Liver (tissue), 8 donors: ENCODE measurements at regions not wholly inside any gene's neighbourhood (a gene's known extent, or its start where the extent isn't known, plus 50 kb on each side); places are given as distances from the start of the nearest gene placed in this dataset.

Source experiments
- DNase-seq: peaks from one replicate; pipeline ENCODE4 v3.0.0-alpha.2; 2017; ENCODE audit warnings: low spot score
- H3K27ac ChIP-seq, 2 donors: one replicate each; pipeline ENCODE4 v1.7.0; 2013; ENCODE audit warnings: inconsistent platforms in 2 of 2, low read length in 2 of 2, control low read depth in 1 of 2, low read depth in 1 of 2, mild to moderate bottlenecking in 1 of 2
- H3K27me3 ChIP-seq, 4 donors: one replicate each; pipeline versions ENCODE4 v1.6.1 to v1.7.0; 2013; ENCODE audit warnings: low read length in 3 of 4, inconsistent platforms in 1 of 4, mild to moderate bottlenecking in 1 of 4, moderate library complexity in 1 of 4; ENCODE audit not compliant: control insufficient read depth in 4 of 4, insufficient read depth in 4 of 4
- H3K36me3 ChIP-seq, 4 donors: one replicate each; pipeline versions ENCODE4 v1.6.1 to v1.7.0; 2013; ENCODE audit warnings: low read length in 3 of 4, mild to moderate bottlenecking in 3 of 4, low read depth in 1 of 4, moderate library complexity in 1 of 4; ENCODE audit not compliant: control insufficient read depth in 4 of 4, insufficient read depth in 3 of 4
- H3K4me1 ChIP-seq, 4 donors: one replicate each; pipeline versions ENCODE4 v1.6.1 to v1.7.0; 2013; ENCODE audit warnings: low read length in 3 of 4, mild to moderate bottlenecking in 3 of 4, moderate library complexity in 1 of 4; ENCODE audit not compliant: control insufficient read depth in 4 of 4, insufficient read depth in 4 of 4
- H3K4me3 ChIP-seq, 3 donors: one replicate each; pipeline versions ENCODE4 v1.6.1 to v1.7.0; 2013; ENCODE audit warnings: low read length in 3 of 3, control low read depth in 1 of 3, low read depth in 1 of 3, mild to moderate bottlenecking in 1 of 3
- H3K9ac ChIP-seq, 2 donors: one replicate each; pipeline ENCODE4 v1.7.0; 2013; ENCODE audit warnings: low read length in 2 of 2, mild to moderate bottlenecking in 2 of 2, moderate library complexity in 2 of 2, control low read depth in 1 of 2, low read depth in 1 of 2
- H3K9me3 ChIP-seq, 4 donors: one replicate each; pipeline versions ENCODE4 v1.6.1 to v1.7.0; 2013; ENCODE audit warnings: low read length in 3 of 4; ENCODE audit not compliant: control insufficient read depth in 4 of 4
- ATF3 ChIP-seq: IDR thresholded peaks from 2 replicates; pipeline ENCODE4 v1.6.1; 2016; ENCODE audit warnings: antibody characterized with exemption
- CTCF ChIP-seq: fragments of 150-350 bp; IDR thresholded peaks from 2 replicates; pipeline ENCODE4 v1.5.1; 2017; ENCODE audit warnings: improper control_type of control experiment, low read depth, low read length; ENCODE audit not compliant: missing input control
- EGR1 ChIP-seq, 2 donors: IDR thresholded peaks; 2 replicates each; pipeline ENCODE4 v1.6.1; 2016 to 2018; ENCODE audit warnings: antibody characterized with exemption in 2 of 2, low read depth in 2 of 2
- FOXA1 ChIP-seq: IDR thresholded peaks from 2 replicates; pipeline ENCODE4 v1.6.1; 2016; ENCODE audit warnings: antibody characterized with exemption
- FOXA2 ChIP-seq: IDR thresholded peaks from 2 replicates; pipeline ENCODE4 v1.6.1; 2016; ENCODE audit warnings: antibody characterized with exemption
- GABPA ChIP-seq, 2 donors: IDR thresholded peaks in 1 of 2; conservative IDR thresholded peaks in 1 of 2; 2 replicates each; pipeline ENCODE4 v1.6.1; 2016; ENCODE audit warnings: antibody characterized with exemption in 2 of 2, mild to moderate bottlenecking in 1 of 2, moderate library complexity in 1 of 2
- HNF4A ChIP-seq, 2 donors: conservative IDR thresholded peaks; 2 replicates each; pipeline ENCODE4 v1.6.1; 2016; ENCODE audit warnings: antibody characterized with exemption in 2 of 2, mild to moderate bottlenecking in 2 of 2
- HNF4G ChIP-seq: IDR thresholded peaks from 2 replicates; pipeline ENCODE4 v1.6.1; 2016; ENCODE audit warnings: antibody characterized with exemption
- JUND ChIP-seq, 2 donors: IDR thresholded peaks; 2 replicates each; pipeline ENCODE4 v1.6.1; 2016; ENCODE audit warnings: antibody characterized with exemption in 2 of 2
- MAX ChIP-seq: IDR thresholded peaks from 2 replicates; pipeline ENCODE4 v1.6.1; 2016; ENCODE audit warnings: antibody characterized with exemption
- RAD21 ChIP-seq, 2 donors: IDR thresholded peaks; 2 replicates each; pipeline ENCODE4 v1.6.1; 2016; ENCODE audit warnings: antibody characterized with exemption in 2 of 2, mild to moderate bottlenecking in 2 of 2
- REST ChIP-seq: IDR thresholded peaks from 2 replicates; pipeline ENCODE4 v1.6.1; 2016; ENCODE audit warnings: antibody characterized with exemption, mild to moderate bottlenecking
- RXRA ChIP-seq, 2 donors: IDR thresholded peaks; 2 replicates each; pipeline ENCODE4 v1.6.1; 2017 to 2018; ENCODE audit warnings: antibody characterized with exemption in 2 of 2, mild to moderate bottlenecking in 1 of 2
- SP1 ChIP-seq: IDR thresholded peaks from 2 replicates; pipeline ENCODE4 v1.6.1; 2018; ENCODE audit warnings: antibody characterized with exemption, mild to moderate bottlenecking
- TAF1 ChIP-seq: conservative IDR thresholded peaks from 2 replicates; pipeline ENCODE4 v1.6.1; 2016; ENCODE audit warnings: antibody characterized with exemption, mild to moderate bottlenecking
- YY1 ChIP-seq: IDR thresholded peaks from 2 replicates; pipeline ENCODE4 v1.6.1; 2016; ENCODE audit warnings: antibody characterized with exemption, mild to moderate bottlenecking
- ZBTB33 ChIP-seq: IDR thresholded peaks from 2 replicates; pipeline ENCODE4 v1.6.1; 2016; ENCODE audit warnings: antibody characterized with exemption
- WGBS: extraction: QIAGEN DNeasy Blood & Tissue Kit; methylation state at CpG from one replicate; pipeline ENCODE4 v1.1.7; 2013; 5-methylcytosine and 5-hydroxymethylcytosine counted together
- donor health status: healthy.
- donor health status: healthy.
- donor health status: healthy.
- donor health status: healthy.
- donor health status: healthy.

GRCh38 chr3:127408022-127408683 lies 120.3 kb upstream of the PRR20G start:
- no peak overlapping the region for H3K27ac ChIP-seq
- no peaks in the 10 kb centered on the region for H3K4me1 ChIP-seq
- 87% methylated on average over 15 of the region's 15 CpGs for WGBS
- H3K4me3 ChIP-seq: no peak overlapping the region
- no peak overlapping the region for H3K9ac ChIP-seq
- H3K9me3 ChIP-seq: no peaks in the 10 kb centered on the region
- no peak for DNase-seq
- TF ChIP-seq TAF1 (no peak), FOXA2 (no peak), HNF4G (no peak), JUND (IDR thresholded peaks at IDR 0.05) (no peak), ATF3 (no peak), ZBTB33 (no peak), MAX (no peak), FOXA1 (no peak), EGR1 (IDR thresholded peaks at IDR 0.05; ENCODE audit: low read depth in 2 of 2) (no peak), HNF4A (conservative IDR thresholded peaks at IDR 0.05) (no peak), CTCF (no peak), RAD21 (IDR thresholded peaks at IDR 0.05) (no peak), YY1 (no peak)
- no peaks in the 10 kb centered on the region for H3K36me3 ChIP-seq
- H3K27me3 ChIP-seq: no peaks in the 10 kb centered on the region

GRCh38 chr3:127407026-127407939 lies 119.4 kb upstream of the PRR20G start:
- WGBS: 91% methylated on average over 13 of the region's 13 CpGs
- no peak overlapping the region for H3K9ac ChIP-seq
- no peaks in the 10 kb centered on the region for H3K9me3 ChIP-seq
- H3K27ac ChIP-seq: no peak overlapping the region
- no peak overlapping the region for H3K4me3 ChIP-seq
- H3K27me3 ChIP-seq: no peaks in the 10 kb centered on the region
- H3K36me3 ChIP-seq: no peaks in the 10 kb centered on the region
- H3K4me1 ChIP-seq: no peaks in the 10 kb centered on the region
- no peak for DNase-seq
- TF ChIP-seq FOXA2: no peak
- TF ChIP-seq RAD21 (IDR thresholded peaks at IDR 0.05): no peak
- no peak for TF ChIP-seq RXRA (IDR thresholded peaks at IDR 0.05)
- no peak for TF ChIP-seq TAF1
- TF ChIP-seq HNF4A (conservative IDR thresholded peaks at IDR 0.05): no peak
- TF ChIP-seq ZBTB33: no peak
- no peak for TF ChIP-seq JUND (IDR thresholded peaks at IDR 0.05)
- no peak for TF ChIP-seq SP1
- no peak for TF ChIP-seq ATF3
- TF ChIP-seq FOXA1: no peak
- TF ChIP-seq GABPA (IDR thresholded peaks at IDR 0.05 in 1 of 2, conservative IDR thresholded peaks at IDR 0.05 in 1 of 2): no peak
- no peak for TF ChIP-seq REST
